GM20000 (cell line): ENCODE measurements at regions not wholly inside any gene's neighbourhood (a gene's known extent, or its start where the extent isn't known, plus 50 kb on each side); places are given as distances from the start of the nearest gene placed in this dataset.

Experiments used
- DNase-seq: peaks from one replicate; pipeline ENCODE4 v3.0.0; 2012; ENCODE audit warnings: low spot score
- CTCF ChIP-seq: IDR thresholded peaks from 2 replicates; pipeline ENCODE4 v1.5.1; 2012; ENCODE audit warnings: mild to moderate bottlenecking, control low read depth; ENCODE audit errors: extremely low read depth, missing control alignments

GRCh38 chr12:124477107-124477915 is 90.1 kb downstream of the NCOR2 start:
- no peak for TF ChIP-seq CTCF
- DNase-seq = no peak

GRCh38 chr12:124476011-124476400 is 91.4 kb downstream of the NCOR2 start:
- no peak for TF ChIP-seq CTCF
- no peak for DNase-seq

GRCh38 chr12:124475295-124476010 is 92.0 kb downstream of the NCOR2 start:
- no peak for DNase-seq
- no peak for TF ChIP-seq CTCF

- no peak for DNase-seq
- no peak for TF ChIP-seq CTCF
Observed at GRCh38 chr12:124474709-124475108, 92.7 kb downstream of the NCOR2 start.

GRCh38 chr12:124472690-124473279 is 94.6 kb downstream of the NCOR2 start:
- no peak for TF ChIP-seq CTCF
- DNase-seq = no peak

- no peak for DNase-seq
- TF ChIP-seq CTCF = no peak
Observed at GRCh38 chr12:124471828-124472227, 95.6 kb downstream of the NCOR2 start.

- TF ChIP-seq CTCF = no peak
- DNase-seq = no peak
Observed at GRCh38 chr12:124470806-124471205, 96.6 kb downstream of the NCOR2 start.
